GM19328 (cell line): ENCODE measurements at regions not wholly inside any gene's neighbourhood (a gene's known extent, or its start where the extent isn't known, plus 50 kb on each side); places are given as distances from the start of the nearest gene placed in this dataset.
"Not testable (repeated sequence)": the region's sequence is repeated elsewhere in the genome, so short reads cannot be mapped to it uniquely, and the experiment has no call there.

ENCODE experiments used
- ATAC-seq: cut with Tn5 transposase; IDR thresholded peaks from one replicate; pipeline ENCODE4 v1.9.1; 2021; ENCODE audit warnings: mild to moderate bottlenecking, moderate library complexity; ENCODE audit not compliant: unreplicated experiment

- no peak for ATAC-seq
Observed at GRCh38 chr18:1102848-1103247, 198.2 kb downstream of the ADCYAP1 start.

DNA sequence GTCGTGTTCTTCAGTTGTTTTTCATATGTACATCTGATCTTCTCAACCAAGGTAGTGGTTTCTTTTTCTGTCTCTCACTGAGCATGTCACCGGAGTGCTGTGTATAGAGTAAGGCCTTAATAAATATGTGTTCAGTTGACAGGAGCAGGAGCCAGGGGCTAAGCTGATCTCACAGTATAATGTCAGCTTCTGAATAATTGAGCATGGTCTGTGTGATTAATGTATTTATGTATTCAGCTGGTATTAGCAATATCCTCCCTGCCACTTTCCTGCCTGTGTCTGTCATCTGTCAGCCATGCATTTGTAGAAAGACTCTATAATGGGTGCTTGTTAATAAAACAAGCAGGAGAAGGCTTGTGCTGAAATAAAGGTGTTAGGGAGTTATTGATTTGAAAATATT, 198.9 kb downstream of the ADCYAP1 start:
- ATAC-seq: no peak

GRCh38 chr18:1104181-1104881, 199.7 kb downstream of the ADCYAP1 start:
- ATAC-seq: no peak

GRCh38 chr18:1124495-1124894, 219.8 kb downstream of the ADCYAP1 start:
- ATAC-seq: no peak

DNA sequence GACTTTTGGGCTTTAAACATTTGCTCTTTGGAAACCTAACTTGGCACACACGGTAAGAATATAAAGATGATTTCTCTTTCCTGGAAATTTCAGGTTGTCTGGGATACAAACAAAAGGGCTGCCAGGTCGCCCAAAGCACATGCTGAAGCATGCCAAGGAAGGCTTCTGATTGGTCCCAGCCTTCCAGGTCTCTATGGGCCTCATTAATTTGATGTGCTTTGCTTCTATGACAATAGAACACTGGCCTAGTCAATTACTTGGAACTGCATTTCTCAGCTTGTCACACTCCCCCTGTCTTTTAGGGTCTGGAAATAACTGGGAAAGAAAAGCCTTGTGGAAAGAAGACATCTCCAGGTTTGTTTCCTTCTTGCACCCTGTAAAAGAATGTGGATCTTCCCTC, 228.9 kb downstream of the ADCYAP1 start:
- no peak for ATAC-seq

GRCh38 chr18:1147730-1148129, 243.1 kb downstream of the ADCYAP1 start:
- ATAC-seq: no peak

DNA sequence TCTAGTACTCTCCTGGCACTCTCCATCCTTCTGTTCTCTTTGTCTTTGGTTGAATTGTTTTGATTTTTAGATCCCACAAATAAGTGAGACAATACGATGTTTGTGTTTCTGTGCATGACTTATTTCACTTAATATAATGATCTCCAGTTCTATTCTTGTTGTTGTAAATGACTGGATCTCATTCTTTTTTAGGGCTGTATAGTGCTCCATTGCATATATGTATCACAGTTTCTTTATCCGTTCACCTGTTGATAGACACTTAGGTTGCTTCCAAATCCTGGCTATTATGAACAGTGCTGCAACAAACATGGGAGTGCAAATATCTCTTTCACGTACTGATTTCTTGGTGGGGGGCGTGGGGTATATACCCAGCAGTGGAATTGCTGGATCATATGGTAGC, 245.0 kb downstream of the ADCYAP1 start:
- no peak for ATAC-seq

DNA sequence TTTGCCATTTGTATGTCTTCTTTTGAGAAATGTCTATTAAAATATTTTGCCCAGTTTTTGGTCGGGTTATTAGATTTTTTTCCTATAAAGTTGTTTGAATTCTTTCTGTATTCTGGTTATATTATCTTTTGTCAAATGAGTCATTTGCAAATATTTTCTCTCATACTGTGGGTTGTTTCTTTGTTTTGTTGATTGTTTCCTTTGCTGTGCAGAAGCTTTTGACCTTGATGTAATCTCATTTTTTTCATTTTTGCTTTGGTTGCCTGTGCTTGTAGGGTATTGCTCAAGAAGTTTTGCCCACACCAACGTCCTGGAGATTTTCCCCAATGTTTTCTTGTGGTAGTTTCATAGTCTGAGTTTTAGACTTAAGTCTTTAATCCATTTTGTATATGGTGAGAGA, 245.7 kb downstream of the ADCYAP1 start:
- no peak for ATAC-seq

GRCh38 chr18:1152958-1153357, 248.3 kb downstream of the ADCYAP1 start:
- ATAC-seq: not testable (repeated sequence)

GRCh38 chr18:1173593-1173992, 268.9 kb downstream of the ADCYAP1 start:
- no peak for ATAC-seq

GRCh38 chr18:1177232-1177631, 272.6 kb downstream of the ADCYAP1 start:
- no peak for ATAC-seq

DNA sequence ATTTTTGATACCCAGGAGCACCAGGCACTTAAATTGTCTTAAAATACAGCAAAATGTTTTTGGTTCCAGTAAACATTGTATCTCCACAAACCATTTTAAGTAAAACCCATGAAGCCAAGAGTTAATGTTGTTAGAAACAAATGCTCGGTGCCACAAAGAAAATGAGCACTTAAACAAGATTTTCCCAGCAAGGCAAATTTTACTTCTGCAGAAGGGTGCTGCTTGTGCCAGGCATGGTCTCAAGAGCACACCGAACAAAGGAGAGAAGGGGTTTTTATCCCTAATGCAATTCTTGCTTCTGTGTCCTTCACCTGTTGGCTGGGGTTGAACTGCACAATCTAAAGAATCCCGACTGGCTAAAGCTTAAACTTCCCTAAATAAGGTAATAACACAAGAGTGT, 286.7 kb downstream of the ADCYAP1 start:
- no peak for ATAC-seq

DNA sequence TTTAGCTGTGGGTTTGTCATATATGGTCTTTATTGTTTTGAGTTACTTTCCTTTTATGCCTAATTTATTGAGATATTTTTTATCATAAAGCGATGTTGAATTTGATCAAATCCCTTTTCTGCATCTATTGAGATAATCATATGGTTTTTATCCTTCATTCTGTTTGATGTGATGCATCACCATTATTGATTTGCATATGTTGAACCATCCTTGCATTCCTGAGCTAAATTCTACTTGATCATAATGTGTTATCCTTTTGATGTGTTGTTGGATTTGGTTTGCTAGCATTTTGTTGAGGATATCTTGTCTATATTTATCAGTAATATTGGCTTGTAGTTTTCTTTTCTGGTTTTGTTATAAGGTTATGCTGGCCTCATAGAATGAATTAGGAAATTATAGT, 308.5 kb downstream of the ADCYAP1 start:
- ATAC-seq: no peak

DNA sequence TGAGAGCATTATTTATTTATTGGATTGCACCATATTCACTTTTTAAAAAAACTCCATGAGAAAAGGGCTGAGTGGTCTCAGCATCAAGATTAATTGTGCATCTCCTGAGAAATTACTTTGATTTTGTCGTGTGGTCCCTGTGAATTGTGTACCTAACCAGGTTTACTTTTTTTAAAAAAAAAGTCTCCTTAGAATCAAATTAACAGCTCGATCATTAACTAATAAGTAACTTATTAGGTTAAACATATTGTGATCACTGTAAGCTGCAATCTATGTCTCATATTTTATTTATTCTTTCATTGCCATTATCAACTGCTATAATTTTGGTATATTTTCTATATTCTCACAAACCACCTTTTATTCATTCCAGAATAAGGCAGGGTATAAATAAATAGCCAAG, 318.2 kb downstream of the ADCYAP1 start:
- no peak for ATAC-seq

GRCh38 chr18:1227025-1227424, 322.4 kb downstream of the ADCYAP1 start:
- no peak for ATAC-seq

GRCh38 chr18:1229634-1230033, 325.0 kb downstream of the ADCYAP1 start:
- ATAC-seq: no peak

- ATAC-seq: no peak
Observed at GRCh38 chr18:1232867-1233266, 328.2 kb downstream of the ADCYAP1 start.

DNA sequence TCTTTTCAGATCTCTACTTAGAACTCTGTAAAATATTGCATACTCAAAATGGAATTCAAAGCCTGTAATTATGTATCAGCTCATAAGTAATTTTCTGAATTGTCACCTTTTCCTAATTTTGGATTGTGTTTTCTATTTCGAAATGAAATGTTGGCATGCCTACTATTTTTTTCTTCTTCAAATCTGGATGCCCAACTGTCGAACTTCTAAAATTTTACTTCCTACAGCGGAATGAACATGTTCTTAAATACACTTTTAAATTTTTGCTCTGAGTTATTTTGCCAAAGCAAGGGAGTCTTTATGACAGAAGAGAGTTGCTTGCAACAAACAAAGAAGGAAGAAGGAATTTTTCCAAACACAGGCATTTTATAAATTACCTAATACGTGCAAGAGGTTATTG, 336.0 kb downstream of the ADCYAP1 start:
- ATAC-seq: no peak

DNA sequence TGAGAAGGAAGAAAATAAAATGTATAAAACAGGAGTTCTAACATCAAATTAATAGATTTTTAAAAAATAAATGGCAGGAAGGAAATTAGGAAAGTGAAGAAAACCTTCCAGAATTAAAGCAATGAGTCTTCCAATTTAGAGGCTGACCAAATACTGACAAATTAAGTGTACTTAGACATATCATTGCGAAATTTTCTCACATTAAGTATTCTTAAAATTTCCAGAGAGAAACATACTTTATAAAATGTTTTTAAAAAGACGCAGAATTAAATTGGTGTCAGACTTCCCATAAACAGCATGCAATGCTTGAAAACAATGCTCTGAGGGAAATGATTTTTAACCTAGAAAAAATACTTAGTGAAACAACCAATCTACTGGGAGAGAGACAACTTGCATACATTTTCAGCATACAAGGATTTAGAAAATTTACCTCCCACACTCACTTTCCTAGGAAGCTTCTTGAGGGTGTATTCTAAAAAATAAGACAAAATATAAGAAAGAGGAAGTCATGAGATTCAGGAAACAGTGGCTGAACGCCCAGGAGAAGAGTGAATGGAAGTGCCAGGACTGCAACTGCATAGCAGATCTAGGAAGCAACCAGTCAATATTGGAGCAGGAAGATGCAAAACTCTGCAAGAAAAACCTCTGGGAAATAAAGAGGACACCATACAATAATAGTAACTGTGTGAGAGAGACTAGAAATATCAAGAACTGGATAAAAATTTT, 339.9 kb downstream of the ADCYAP1 start:
- ATAC-seq: no peak

GRCh38 chr18:1246827-1247226, 342.2 kb downstream of the ADCYAP1 start:
- no peak for ATAC-seq

DNA sequence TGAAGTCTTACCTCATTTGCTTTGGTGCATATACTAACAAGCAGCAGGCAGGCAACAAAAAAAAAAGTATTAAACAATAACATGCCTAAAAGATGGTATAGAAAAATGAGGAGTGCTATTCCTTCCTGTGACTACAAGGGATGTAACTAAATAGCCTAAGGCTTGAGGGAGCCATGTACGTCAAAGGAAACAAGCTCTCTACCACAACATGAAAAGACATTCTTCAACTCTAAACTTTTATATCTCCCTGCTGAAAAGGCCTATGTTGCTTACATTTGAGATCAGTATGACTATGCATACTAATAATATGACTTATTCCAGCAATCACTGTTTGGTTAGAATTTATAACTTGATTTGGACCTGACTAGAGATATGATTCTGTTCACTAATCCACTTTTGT, 347.9 kb downstream of the ADCYAP1 start:
- no peak for ATAC-seq

GRCh38 chr18:1252936-1253335, 348.3 kb downstream of the ADCYAP1 start:
- no peak for ATAC-seq

GRCh38 chr18:1253827-1254226, 349.2 kb downstream of the ADCYAP1 start:
- ATAC-seq: no peak
